ENCODE measurements at regions not wholly inside any gene's neighbourhood (a gene's known extent, or its start where the extent isn't known, plus 50 kb on each side); places are given as distances from the start of the nearest gene placed in this dataset.
"Not testable (repeated sequence)": the region's sequence is repeated elsewhere in the genome, so short reads cannot be mapped to it uniquely, and the experiment has no call there.

DNA sequence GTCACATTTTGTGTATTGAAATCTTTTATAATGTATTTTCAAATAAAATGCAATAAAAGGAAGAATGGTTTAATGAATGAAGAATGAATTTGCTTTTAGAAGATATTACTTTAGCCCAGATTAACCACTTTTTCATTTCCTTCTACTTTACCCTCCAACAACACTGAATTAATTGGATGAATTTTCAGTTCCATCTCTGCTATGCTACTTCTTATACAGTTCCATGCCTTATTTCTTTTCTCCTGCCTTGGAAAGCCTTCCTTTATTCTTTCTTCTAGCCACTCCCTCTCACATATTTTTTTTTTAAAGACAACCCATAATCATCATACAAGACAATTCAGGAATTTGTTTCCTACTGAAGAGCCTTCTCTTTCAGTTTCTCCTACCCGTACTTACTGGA, 296.6 kb upstream of the TNC start:
- CTCF ChIA-PET = no interaction called here
- POLR2A ChIA-PET = interaction anchor here (0.6 kb wide), 1 partner anchor 81 kb away, joined by 7 read pairs; no protein-coding TSS in a partner anchor
- no peak overlapping the region for H3K4me3 ChIP-seq (ENCODE audit: low read depth, low read length)
- no peak for DNase-seq (ENCODE audit: low read depth)
- TF ChIP-seq CTCF (IDR thresholded peaks at IDR 0.05; ENCODE audit: insufficient read depth, low read depth, low read length) = no peak
- H3K36me3 ChIP-seq (ENCODE audit: control insufficient read depth, insufficient read depth, low read length) = no peaks in the 10 kb centered on the region
- no peaks in the 10 kb centered on the region for H3K27me3 ChIP-seq (ENCODE audit: control insufficient read depth, insufficient read depth, low read length)

- H3K27me3 ChIP-seq (ENCODE audit: control insufficient read depth, insufficient read depth, low read length) = no peaks in the 10 kb centered on the region
- ChIA-PET CTCF (no interaction called here), POLR2A (no interaction called here)
- no peak overlapping the region for H3K4me3 ChIP-seq (ENCODE audit: low read depth, low read length)
- no peaks in the 10 kb centered on the region for H3K36me3 ChIP-seq (ENCODE audit: control insufficient read depth, insufficient read depth, low read length)
- TF ChIP-seq CTCF (IDR thresholded peaks at IDR 0.05; ENCODE audit: insufficient read depth, low read depth, low read length) = no peak
- no peak for DNase-seq (ENCODE audit: low read depth)
Measured at GRCh38 chr9:115415450-115415849, 297.5 kb upstream of the TNC start.

DNA sequence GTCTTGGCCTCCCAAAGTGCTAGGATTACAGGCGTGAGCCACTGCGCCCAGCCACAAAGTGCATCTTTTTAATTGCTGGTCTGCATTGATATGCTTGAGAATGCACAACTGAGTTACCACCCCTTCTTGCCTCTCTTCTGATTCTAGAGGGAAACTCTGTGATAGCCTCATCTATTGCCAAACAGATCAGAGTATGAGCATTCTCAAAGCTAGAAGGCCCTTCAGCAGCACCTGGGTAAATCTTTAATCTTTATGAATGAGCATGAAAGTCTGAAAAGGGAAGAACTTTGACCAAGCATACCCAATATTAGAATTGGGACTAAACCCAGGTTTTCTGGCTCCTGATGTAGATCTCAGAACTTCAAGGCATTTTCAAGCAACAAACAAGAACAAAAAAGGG, 298.3 kb upstream of the TNC start:
- ChIA-PET CTCF (no interaction called here), POLR2A (no interaction called here)
- no peak for TF ChIP-seq CTCF (IDR thresholded peaks at IDR 0.05; ENCODE audit: insufficient read depth, low read depth, low read length)
- H3K36me3 ChIP-seq (ENCODE audit: control insufficient read depth, insufficient read depth, low read length) = no peaks in the 10 kb centered on the region
- H3K27me3 ChIP-seq (ENCODE audit: control insufficient read depth, insufficient read depth, low read length) = no peaks in the 10 kb centered on the region
- no peak overlapping the region for H3K4me3 ChIP-seq (ENCODE audit: low read depth, low read length)
- DNase-seq (ENCODE audit: low read depth) = no peak

DNA sequence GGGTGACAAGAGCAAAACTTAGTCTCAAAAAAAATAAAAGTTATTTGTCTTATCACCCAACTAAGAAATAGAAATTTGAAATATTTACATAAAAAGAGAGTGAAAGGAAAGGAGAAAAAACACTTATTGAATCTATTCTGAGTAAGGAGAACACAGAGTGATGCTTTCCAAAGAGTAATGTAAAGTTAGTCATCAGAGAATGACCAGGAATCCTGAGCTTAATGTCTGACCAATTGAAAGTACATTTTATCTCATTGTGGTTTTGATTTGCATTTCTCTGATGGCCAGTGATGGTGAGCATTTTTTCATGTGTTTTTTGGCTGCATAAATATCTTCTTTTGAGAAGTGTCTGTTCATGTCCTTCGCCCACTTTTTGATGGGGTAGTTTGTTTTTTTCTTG, 300.2 kb upstream of the TNC start:
- H3K27me3 ChIP-seq (ENCODE audit: control insufficient read depth, insufficient read depth, low read length); DNase-seq (ENCODE audit: low read depth); POLR2A ChIA-PET; H3K4me3 ChIP-seq (ENCODE audit: low read depth, low read length); CTCF ChIA-PET; H3K36me3 ChIP-seq (ENCODE audit: control insufficient read depth, insufficient read depth, low read length): not testable (repeated sequence)

GRCh38 chr9:115422932-115423440, 305.0 kb upstream of the TNC start:
- no peak for DNase-seq (ENCODE audit: low read depth)
- POLR2A ChIA-PET = no interaction called here
- no peaks in the 10 kb centered on the region for H3K36me3 ChIP-seq (ENCODE audit: control insufficient read depth, insufficient read depth, low read length)
- no peaks in the 10 kb centered on the region for H3K27me3 ChIP-seq (ENCODE audit: control insufficient read depth, insufficient read depth, low read length)
- TF ChIP-seq CTCF (IDR thresholded peaks at IDR 0.05; ENCODE audit: insufficient read depth, low read depth, low read length) = no peak
- CTCF ChIA-PET = no interaction called here
- H3K4me3 ChIP-seq (ENCODE audit: low read depth, low read length) = no peak overlapping the region

DNA sequence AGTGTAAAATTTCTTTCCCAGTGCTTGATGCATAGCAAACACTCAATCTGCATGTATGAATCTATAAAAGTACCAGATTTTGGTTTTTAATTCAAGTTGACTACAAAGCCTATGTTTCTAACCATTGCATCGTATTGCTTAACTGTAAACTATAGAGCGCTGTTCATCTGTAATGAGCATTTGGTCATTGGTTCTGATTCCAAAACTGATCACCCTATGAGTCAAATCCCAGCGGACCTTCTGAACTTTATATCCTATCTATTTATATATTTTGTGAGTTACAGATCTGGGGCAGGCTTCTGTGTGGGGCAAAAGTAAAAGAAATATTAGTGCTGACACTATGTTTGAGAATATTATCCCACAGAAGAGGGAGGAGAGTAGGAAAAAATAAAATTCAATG, 305.7 kb upstream of the TNC start:
- H3K27me3 ChIP-seq (ENCODE audit: control insufficient read depth, insufficient read depth, low read length) = no peaks in the 10 kb centered on the region
- no peaks in the 10 kb centered on the region for H3K36me3 ChIP-seq (ENCODE audit: control insufficient read depth, insufficient read depth, low read length)
- TF ChIP-seq CTCF (IDR thresholded peaks at IDR 0.05; ENCODE audit: insufficient read depth, low read depth, low read length) = no peak
- POLR2A ChIA-PET = no interaction called here
- DNase-seq (ENCODE audit: low read depth) = no peak
- H3K4me3 ChIP-seq (ENCODE audit: low read depth, low read length) = no peak overlapping the region
- CTCF ChIA-PET = no interaction called here
